CD4-positive, alpha-beta T cell treated with Interleukin-4 for 1 hour (primary cell): ENCODE measurements at regions not wholly inside any gene's neighbourhood (a gene's known extent, or its start where the extent isn't known, plus 50 kb on each side); places are given as distances from the start of the nearest gene placed in this dataset.

ENCODE experiments used
- DNase-seq, 2 donors: peaks; one replicate each; pipeline ENCODE4 v3.0.0-alpha.2; 2020 to 2022

GRCh38 chr11:76721755-76722677, 51.5 kb upstream of the LRRC32 start:
- DNase-seq: peak; percentile 54 to 68

- DNase-seq: no peak
These were observed 52.6 kb upstream of the LRRC32 start for GRCh38 chr11:76723142-76723541.

- no peak for DNase-seq
These were observed 53.0 kb upstream of the LRRC32 start for GRCh38 chr11:76723548-76723947.

GRCh38 chr11:76724171-76724768, 53.7 kb upstream of the LRRC32 start:
- no peak for DNase-seq

- DNase-seq: no peak
These were observed 54.9 kb upstream of the TSKU start for GRCh38 chr11:76728227-76728626.

GRCh38 chr11:76728778-76729177, 54.4 kb upstream of the TSKU start:
- DNase-seq: no peak

GRCh38 chr11:76729214-76729613, 53.9 kb upstream of the TSKU start:
- no peak for DNase-seq

- no peak for DNase-seq
These were observed 52.1 kb upstream of the TSKU start for GRCh38 chr11:76730887-76731565.

- no peak for DNase-seq
These were observed 50.5 kb upstream of the TSKU start for GRCh38 chr11:76732643-76733042.
